Fibroblast of skin of left quadriceps (primary cell): ENCODE measurements at regions not wholly inside any gene's neighbourhood (a gene's known extent, or its start where the extent isn't known, plus 50 kb on each side); places are given as distances from the start of the nearest gene placed in this dataset.
"Not testable (repeated sequence)": the region's sequence is repeated elsewhere in the genome, so short reads cannot be mapped to it uniquely, and the experiment has no call there.

Source experiments
- DNase-seq, 2 experiments: peaks; one replicate each; pipeline ENCODE4 v3.0.0-alpha.2; 2013; ENCODE audit warnings: low read depth in 2 of 2

GRCh38 chr5:122515210-122515609 lies 203.2 kb downstream of the SNCAIP start:
- DNase-seq = not testable (repeated sequence)

GRCh38 chr5:122515709-122516431 lies 203.8 kb downstream of the SNCAIP start:
- peak; percentile 59 to 68 for DNase-seq

- no peak for DNase-seq
Measured at GRCh38 chr5:122516432-122516743, 204.4 kb downstream of the SNCAIP start.

- DNase-seq = no peak
Measured at GRCh38 chr5:122517091-122517490, 205.1 kb downstream of the SNCAIP start.

- DNase-seq = no peak
Measured at GRCh38 chr5:122523776-122524175, 211.7 kb downstream of the SNCAIP start.

- no peak for DNase-seq
Measured at GRCh38 chr5:122527547-122527946, 215.5 kb downstream of the SNCAIP start.

- no peak for DNase-seq
Measured at GRCh38 chr5:122532035-122532434, 220.0 kb downstream of the SNCAIP start.

GRCh38 chr5:122533825-122534224 lies 221.8 kb downstream of the SNCAIP start:
- no peak for DNase-seq

GRCh38 chr5:122534829-122535228 lies 222.8 kb downstream of the SNCAIP start:
- DNase-seq = no peak

GRCh38 chr5:122541388-122541787 lies 229.4 kb downstream of the SNCAIP start:
- DNase-seq = no peak

- DNase-seq = peak; percentile 34 to 39
Measured at GRCh38 chr5:122545986-122546385, 228.9 kb upstream of the SNX2 start.

- DNase-seq = no peak
Measured at GRCh38 chr5:122547219-122547618, 227.7 kb upstream of the SNX2 start.

GRCh38 chr5:122547669-122548068 lies 227.2 kb upstream of the SNX2 start:
- no peak for DNase-seq

GRCh38 chr5:122559676-122560075 lies 215.2 kb upstream of the SNX2 start:
- DNase-seq = no peak

- DNase-seq = no peak
Measured at GRCh38 chr5:122561209-122561608, 213.7 kb upstream of the SNX2 start.

- no peak for DNase-seq
Measured at GRCh38 chr5:122565331-122565730, 209.5 kb upstream of the SNX2 start.

GRCh38 chr5:122576256-122577016 lies 198.4 kb upstream of the SNX2 start:
- DNase-seq = peak; percentile 37 to 41

- DNase-seq = no peak
Measured at GRCh38 chr5:122581629-122582028, 193.3 kb upstream of the SNX2 start.

GRCh38 chr5:122584411-122585300 lies 190.2 kb upstream of the SNX2 start:
- DNase-seq = peak; percentile 28 to 37

GRCh38 chr5:122585371-122585770 lies 189.5 kb upstream of the SNX2 start:
- DNase-seq = no peak

- peak; percentile 43 to 44 for DNase-seq
Measured at GRCh38 chr5:122586351-122586750, 188.5 kb upstream of the SNX2 start.

- no peak for DNase-seq
Measured at GRCh38 chr5:122591828-122592227, 183.1 kb upstream of the SNX2 start.
